GM19467 (cell line): ENCODE measurements at regions not wholly inside any gene's neighbourhood (a gene's known extent, or its start where the extent isn't known, plus 50 kb on each side); places are given as distances from the start of the nearest gene placed in this dataset.
"Not testable (repeated sequence)": the region's sequence is repeated elsewhere in the genome, so short reads cannot be mapped to it uniquely, and the experiment has no call there.

Source experiments
- ATAC-seq: cut with Tn5 transposase; IDR thresholded peaks from one replicate; pipeline ENCODE4 v1.9.1; 2021; ENCODE audit warnings: mild to moderate bottlenecking, moderate library complexity; ENCODE audit not compliant: unreplicated experiment

GRCh38 chr5:128782446-128782845 is 182.8 kb upstream of the SLC27A6 start:
- ATAC-seq = no peak

DNA sequence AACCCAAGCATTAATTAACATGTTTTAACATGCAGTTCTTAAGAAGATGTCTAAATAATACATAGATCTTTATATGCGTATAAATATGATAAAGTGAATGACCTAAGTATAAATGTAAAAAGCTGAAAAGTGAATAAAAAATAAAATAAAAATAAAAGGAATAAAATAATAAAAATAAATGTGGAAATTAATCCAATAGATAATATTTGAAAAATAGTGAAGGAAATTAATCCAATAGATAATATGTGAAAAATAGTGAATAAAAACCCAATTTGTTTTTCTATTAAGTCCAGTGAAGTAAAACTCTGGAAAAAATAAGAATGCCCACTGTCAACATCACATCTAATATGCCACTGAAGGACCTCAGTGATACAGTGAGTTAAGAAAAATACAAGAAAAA is 180.6 kb upstream of the SLC27A6 start:
- no peak for ATAC-seq

- ATAC-seq = no peak
Measured at GRCh38 chr5:128791312-128791711, 174.0 kb upstream of the SLC27A6 start.

DNA sequence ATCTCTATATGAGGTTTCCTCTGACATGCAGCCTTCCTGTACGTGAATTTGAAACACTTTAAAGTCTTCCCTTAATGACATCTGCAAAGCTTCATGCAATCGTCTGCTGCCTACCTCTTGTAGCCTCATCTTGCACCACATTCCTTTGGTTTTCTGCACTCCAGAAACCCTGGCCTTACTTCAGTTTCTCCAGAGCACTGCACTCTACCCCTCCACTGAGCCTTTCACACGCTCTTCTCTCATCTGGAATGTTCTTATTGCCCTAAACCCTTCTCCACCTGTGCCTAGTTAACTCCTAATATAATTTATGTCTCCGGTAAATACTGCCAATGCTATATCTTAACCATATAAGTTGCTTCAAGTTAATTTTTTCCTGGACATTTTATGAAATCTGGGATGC is 168.8 kb upstream of the SLC27A6 start:
- ATAC-seq = no peak

- no peak for ATAC-seq
Measured at GRCh38 chr5:128798871-128799270, 166.4 kb upstream of the SLC27A6 start.

- no peak for ATAC-seq
Measured at GRCh38 chr5:128799945-128800344, 165.3 kb upstream of the SLC27A6 start.

DNA sequence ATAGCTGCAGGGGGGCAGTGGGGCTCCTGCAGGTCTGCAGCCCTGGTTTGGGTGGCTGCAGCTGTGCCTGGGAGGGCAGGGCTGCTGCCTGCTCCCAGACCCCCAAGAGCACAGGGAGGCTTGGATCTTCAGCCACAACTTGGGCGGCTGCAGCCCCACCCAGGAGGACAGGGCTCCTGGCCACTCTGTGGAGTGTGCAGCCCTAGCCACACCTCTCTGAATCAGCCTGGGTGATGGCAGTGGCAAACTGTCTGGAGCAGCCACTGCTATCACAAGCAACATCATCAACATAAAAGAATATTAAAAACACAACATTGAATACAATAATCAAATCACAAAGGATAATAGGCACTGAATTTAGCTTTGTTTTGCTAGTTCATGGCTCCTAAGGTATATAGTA is 164.9 kb upstream of the SLC27A6 start:
- no peak for ATAC-seq

DNA sequence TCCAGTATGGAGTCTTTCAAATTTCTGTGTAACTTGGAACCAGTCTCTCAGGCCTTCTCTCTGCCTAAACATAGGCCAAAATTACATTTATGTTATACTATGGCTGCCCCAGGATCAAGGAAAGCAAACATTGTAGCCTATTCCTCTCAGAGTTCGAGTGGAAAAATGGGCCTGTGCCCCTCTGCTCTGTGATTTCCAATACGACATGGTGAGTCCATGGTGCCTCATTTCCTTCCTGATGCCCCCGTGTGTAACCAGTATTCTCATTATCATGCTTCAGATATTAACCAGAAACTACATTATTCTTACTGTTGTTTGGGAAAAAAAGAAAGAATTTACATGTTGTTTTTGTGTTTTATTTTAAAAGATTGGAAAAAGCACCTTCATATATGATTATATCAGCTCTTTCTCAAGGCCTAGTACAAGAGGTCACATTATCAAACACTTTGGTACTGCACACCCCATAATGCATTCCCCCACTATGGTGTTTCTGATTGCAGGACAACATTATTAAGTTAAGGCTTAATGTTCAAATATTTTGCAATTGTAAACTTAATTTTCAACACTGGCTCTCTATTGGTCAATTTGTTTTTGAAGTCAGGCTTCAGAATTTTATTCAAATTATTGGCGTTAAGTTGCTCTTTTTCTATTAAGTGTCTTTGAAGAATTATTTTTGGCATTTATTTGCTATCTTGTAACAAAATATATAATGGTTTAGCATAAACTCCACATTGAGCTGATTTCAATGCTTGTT is 151.8 kb upstream of the SLC27A6 start:
- ATAC-seq = no peak

GRCh38 chr5:128815201-128815600 is 150.1 kb upstream of the SLC27A6 start:
- no peak for ATAC-seq

GRCh38 chr5:128825826-128826225 is 139.5 kb upstream of the SLC27A6 start:
- no peak for ATAC-seq

GRCh38 chr5:128826275-128826674 is 139.0 kb upstream of the SLC27A6 start:
- no peak for ATAC-seq

DNA sequence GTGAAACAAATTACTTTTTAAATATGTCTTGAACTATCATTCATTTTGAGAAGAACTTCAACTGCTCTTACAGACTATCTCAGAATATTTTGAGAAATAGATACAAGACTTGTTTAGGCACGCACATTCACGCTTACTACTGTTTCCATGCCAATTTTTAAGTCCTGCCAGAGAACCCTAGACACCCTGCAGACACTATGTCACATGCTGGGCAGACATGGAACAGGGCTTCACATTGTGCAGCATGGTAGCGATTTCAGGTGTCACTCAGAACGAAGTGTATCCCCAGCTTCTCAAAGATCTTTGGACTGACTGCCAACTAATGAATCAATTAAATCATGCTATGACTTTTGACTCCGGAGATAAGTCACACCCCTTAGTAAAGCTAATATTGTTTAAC is 128.7 kb upstream of the SLC27A6 start:
- ATAC-seq = no peak

- ATAC-seq = no peak
Measured at GRCh38 chr5:128838623-128839022, 126.7 kb upstream of the SLC27A6 start.

DNA sequence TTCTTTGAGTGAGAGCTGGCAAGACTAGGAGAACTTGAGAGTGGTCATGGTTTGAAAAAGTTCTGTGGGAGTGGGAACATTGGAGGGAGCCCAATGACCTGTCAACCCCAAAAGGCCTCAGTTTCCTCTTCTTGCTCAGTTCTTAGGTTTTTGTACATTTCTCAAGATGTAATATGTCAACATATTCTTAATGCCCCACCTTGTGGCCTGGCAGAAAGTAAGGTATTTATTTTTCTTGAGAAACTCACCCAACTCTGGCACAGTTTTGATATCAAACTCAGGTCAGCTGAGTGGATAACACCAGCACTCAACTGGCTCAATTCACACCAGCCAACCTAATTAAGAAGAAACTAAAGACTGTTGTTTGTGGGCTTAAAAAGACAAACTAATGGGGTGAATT is 123.0 kb upstream of the SLC27A6 start:
- ATAC-seq = no peak

GRCh38 chr5:128844354-128844923 is 120.8 kb upstream of the SLC27A6 start:
- no peak for ATAC-seq

GRCh38 chr5:128850049-128850448 is 115.2 kb upstream of the SLC27A6 start:
- ATAC-seq = no peak

DNA sequence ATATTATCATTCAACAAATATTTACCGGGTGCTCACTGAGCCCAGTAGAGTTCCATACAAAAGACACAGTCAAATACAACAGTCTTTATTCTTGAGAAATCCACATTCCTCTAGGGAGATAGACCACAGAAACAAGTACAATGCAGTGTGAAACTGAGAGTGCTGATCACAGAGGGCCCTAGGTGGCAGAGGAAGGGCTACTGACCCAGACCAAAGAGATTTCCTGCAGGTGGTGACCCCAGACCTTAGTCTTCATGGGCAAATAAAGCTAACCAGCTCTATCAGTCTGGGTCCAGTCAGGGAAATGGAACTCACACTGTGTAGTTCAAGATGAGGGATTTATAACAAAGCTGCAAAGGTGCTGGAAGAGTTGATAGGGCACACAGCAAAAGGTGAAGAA is 110.4 kb upstream of the SLC27A6 start:
- no peak for ATAC-seq

GRCh38 chr5:128857076-128857677 is 108.1 kb upstream of the SLC27A6 start:
- no peak for ATAC-seq

- ATAC-seq = no peak
Measured at GRCh38 chr5:128858995-128859394, 106.3 kb upstream of the SLC27A6 start.

- ATAC-seq = not testable (repeated sequence)
Measured at GRCh38 chr5:128861155-128861554, 104.1 kb upstream of the SLC27A6 start.

DNA sequence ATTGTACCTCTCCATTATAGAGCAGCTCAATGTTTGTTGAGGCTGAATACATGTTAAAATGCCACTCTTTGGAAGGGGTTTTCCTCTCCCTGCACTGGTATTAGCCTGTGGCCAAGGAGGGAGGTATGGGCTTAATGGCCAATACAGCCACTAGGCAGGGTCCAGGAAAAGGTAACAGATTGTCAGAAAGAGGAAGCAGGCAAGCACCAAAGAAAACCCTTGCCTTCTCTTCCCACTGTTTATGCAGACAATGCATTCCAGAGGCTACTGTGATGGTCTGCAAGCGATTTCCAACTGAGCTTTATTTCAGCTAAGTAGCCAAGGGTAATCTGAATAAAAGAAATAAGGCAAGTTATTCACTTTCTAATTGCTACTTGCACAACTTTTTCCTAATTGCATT is 95.3 kb upstream of the SLC27A6 start:
- ATAC-seq = no peak

GRCh38 chr5:128870373-128870772 is 94.9 kb upstream of the SLC27A6 start:
- ATAC-seq = no peak
